LNCAP (cell line): ENCODE measurements at regions not wholly inside any gene's neighbourhood (a gene's known extent, or its start where the extent isn't known, plus 50 kb on each side); places are given as distances from the start of the nearest gene placed in this dataset.

Source experiments
- TF ChIP-seq, protein P1 (sequence below): fragments of 450-650 bp; IDR thresholded peaks from 2 replicates; pipeline ENCODE4 v1.5.1; 2017; ENCODE audit warnings: mild to moderate bottlenecking

DNA sequence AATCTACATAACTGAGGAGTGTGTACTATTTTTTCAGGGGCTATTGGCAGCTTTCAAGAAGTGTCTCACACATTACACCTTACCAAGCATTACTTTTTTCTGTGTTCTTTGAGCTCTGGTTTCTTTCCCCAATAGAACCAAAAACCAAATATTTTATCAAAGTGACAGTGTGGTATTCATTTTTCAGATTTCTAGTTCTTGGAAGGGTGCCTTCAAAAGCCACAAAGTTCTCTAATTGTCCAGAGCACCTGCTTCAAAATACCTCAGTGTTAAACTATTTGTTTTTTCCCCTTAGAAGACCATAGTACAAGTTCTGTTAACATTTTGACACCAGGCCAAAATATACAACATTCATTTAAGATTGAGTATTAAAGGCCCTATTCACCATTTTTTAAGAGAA lies 515.7 kb downstream of the ETNK1 start:
- TF ChIP-seq, protein P1, sequence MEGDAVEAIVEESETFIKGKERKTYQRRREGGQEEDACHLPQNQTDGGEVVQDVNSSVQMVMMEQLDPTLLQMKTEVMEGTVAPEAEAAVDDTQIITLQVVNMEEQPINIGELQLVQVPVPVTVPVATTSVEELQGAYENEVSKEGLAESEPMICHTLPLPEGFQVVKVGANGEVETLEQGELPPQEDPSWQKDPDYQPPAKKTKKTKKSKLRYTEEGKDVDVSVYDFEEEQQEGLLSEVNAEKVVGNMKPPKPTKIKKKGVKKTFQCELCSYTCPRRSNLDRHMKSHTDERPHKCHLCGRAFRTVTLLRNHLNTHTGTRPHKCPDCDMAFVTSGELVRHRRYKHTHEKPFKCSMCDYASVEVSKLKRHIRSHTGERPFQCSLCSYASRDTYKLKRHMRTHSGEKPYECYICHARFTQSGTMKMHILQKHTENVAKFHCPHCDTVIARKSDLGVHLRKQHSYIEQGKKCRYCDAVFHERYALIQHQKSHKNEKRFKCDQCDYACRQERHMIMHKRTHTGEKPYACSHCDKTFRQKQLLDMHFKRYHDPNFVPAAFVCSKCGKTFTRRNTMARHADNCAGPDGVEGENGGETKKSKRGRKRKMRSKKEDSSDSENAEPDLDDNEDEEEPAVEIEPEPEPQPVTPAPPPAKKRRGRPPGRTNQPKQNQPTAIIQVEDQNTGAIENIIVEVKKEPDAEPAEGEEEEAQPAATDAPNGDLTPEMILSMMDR, result no peak

DNA sequence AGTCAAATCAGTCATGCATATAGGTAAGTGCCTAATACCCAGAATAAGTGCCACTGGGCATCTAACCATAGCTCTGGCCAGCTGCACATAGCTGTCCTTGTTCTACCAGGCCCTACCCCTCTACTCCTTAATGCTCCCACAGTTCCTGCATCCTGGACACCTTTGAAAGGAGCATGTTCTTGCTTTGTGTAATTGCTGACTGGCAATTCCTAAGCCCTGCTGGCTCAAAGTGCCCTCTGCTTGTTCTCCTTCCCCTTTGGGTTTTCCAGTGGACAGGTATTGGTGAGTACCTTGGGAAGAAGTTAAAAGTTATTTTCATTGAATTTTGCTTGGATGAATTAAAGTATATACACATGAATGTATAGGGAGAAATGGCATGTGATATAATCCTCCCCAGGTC lies 516.4 kb downstream of the ETNK1 start:
- TF ChIP-seq, protein P1, result no peak

DNA sequence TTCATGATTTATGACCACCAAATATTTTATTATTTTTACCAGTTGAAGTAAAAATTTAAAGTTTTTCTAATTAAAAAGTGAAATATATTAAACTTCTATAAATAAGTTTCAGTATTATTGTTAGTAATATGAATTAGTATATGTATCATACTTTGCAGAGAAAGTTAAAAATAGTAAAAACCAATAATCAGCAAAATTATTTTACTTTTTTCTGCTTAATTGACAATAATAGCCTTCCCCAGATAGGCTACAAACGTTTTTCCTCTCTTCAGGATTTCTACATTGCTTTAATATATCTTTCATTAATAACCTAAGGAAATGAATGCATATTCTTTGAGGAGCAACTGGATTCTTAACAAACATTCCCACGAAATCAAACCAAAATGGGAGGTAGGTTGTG lies 543.5 kb downstream of the ETNK1 start:
- TF ChIP-seq, protein P1, result no peak

DNA sequence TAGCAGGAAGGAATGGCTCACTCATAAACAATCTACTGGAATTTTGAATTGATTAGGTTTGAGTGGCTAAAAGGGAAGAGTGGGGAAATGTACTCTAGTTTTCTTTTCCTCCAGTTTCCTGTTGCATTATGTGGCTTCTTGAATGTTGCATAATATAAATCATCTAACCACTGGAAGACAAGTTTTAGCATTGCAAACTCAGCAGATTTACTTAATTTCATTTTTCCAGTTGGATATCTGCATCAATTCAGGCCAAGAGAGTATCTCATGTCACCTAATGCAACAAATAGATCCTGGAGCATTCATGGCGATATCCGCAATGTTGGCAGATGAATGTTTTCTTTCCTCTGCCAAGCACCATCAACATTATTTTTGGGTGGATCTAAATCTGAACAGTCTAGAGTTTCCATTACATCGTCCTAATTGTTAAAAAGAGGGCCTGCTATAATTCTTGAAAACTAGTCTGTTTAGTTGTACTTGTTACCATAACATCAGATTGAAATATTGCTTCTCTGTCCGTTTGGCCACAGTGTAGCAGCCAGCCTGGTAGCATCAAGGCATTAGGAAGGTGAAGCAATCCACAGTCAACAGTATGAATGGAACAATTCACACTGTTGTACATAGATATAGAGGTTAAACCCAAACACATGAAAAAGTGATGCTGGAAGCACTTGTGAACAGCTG lies 544.2 kb downstream of the ETNK1 start:
- TF ChIP-seq, protein P1, result no peak

DNA sequence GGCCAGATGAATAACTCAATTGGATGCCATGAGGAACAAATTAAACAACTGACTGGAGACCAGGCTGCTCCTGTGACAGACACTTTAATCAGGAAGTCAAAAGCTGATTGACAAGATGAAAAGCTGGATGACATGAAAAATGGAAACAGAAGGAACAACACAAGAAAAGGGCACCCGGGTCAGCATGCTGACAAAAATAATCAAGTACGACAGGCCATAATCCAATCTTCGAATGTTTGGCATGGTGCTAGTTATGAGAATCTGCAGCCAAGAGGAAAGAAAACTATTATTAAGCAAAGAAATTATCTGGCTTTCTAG lies 544.7 kb downstream of the ETNK1 start:
- TF ChIP-seq, protein P1, result no peak

DNA sequence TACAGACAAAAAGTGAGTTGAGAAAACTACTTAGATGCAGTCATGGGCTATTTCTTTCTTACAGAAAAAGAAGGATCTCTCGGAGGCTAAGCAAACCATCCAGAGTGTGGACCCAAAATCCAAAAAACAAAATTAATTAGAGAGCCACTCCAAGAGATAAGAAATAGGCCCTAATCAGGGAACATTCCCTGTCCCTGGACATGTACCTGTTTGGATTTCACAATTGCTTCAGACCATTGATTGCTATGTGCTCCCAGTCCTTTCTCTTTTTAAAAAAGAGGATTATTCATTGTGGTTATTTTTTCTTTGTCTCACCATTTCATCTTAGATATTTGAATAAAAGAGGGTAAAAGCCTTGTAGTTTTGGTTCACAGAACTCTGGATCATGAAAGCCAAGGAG lies 549.9 kb downstream of the ETNK1 start:
- TF ChIP-seq, protein P1, result no peak

DNA sequence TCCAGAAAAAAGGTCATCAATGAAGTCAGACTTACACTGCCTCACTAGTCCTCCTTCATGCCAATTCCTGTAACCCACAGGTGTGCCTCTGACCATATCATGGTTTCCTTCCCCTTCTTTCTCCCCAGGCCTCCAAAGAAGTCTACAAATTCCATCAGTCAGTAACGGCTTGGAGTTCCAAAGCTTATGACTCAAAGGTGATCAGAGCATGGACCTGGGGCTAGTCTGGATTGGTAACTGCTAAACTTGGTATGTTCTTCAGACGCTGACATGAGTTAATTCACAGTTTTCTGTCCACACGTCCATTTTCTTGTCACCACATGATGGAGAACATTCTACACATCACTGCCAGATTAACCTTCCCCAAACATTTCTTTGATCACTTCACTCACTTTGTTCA lies 560.4 kb downstream of the ETNK1 start:
- TF ChIP-seq, protein P1, result no peak

DNA sequence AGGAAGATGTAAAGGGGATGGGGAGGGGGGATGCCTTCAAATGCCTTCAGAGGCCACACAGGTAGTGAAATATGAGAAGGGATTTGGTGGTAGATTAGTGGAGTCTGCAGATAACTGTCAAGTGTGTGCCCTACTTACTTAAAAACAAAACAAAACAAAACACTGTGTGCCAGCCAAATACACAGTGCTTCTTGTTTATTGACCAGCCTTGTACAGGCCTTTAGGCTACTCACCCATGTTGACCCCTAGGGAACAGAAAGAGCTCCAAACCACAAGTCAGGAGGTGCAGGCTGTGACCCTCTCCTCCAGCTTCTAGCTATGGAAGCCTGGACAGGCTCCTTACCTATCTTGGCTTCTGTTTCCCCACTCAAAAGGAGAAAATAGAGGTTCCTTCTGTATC lies 562.0 kb downstream of the ETNK1 start:
- TF ChIP-seq, protein P1, result no peak
